ENCODE measurements at regions not wholly inside any gene's neighbourhood (a gene's known extent, or its start where the extent isn't known, plus 50 kb on each side); places are given as distances from the start of the nearest gene placed in this dataset.
"Not testable (repeated sequence)": the region's sequence is repeated elsewhere in the genome, so short reads cannot be mapped to it uniquely, and the experiment has no call there.

GRCh38 chr9:97176206-97176605 is 131.3 kb upstream of the CCDC180 start (continued):
- TF ChIP-seq, protein P1, sequence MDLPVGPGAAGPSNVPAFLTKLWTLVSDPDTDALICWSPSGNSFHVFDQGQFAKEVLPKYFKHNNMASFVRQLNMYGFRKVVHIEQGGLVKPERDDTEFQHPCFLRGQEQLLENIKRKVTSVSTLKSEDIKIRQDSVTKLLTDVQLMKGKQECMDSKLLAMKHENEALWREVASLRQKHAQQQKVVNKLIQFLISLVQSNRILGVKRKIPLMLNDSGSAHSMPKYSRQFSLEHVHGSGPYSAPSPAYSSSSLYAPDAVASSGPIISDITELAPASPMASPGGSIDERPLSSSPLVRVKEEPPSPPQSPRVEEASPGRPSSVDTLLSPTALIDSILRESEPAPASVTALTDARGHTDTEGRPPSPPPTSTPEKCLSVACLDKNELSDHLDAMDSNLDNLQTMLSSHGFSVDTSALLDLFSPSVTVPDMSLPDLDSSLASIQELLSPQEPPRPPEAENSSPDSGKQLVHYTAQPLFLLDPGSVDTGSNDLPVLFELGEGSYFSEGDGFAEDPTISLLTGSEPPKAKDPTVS (IDR thresholded peaks at IDR 0.05; ENCODE audit: low read depth, low read length): no peak

DNA sequence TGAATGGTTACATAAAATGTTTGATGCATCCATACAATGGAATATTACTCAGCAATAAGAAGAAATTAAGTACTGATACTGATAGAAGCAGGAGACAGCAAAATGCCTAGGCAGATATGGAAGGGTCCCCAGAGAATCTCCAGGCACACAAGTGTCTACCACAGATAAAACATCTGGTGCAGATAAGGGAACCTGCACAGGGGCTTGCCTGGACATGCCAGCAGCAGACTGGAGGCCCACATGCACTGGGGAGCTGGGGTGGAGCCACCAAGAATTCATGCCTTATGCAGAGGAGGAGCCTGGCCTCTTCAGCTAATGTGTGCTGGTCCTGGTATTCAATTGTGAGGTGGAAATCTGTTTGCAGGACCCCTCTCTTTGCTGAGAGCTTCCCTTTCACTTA is 129.2 kb upstream of the CTSV start:
- H3K4me3 ChIP-seq; RAD21 ChIA-PET (ENCODE audit: unreplicated experiment); FAIRE-seq; H2AFZ ChIP-seq (ENCODE audit: control insufficient read depth, low read depth, low read length); H3K9me3 ChIP-seq (replicated peaks; ENCODE audit: control insufficient read depth, insufficient read depth, low read length); DNase-seq (ENCODE audit: low read depth, low spot score); BruUV-seq (replicated peaks); H3K27me3 ChIP-seq (replicated peaks in 1 of 2; ENCODE audit: control insufficient read depth in 2 of 2, insufficient read depth in 2 of 2, low read length in 1 of 2); H4K20me1 ChIP-seq (ENCODE audit: control insufficient read depth, insufficient read depth); H3K36me3 ChIP-seq (ENCODE audit: control insufficient read depth in 2 of 2, insufficient read depth in 2 of 2, low read length in 1 of 2); in situ Hi-C loops (cut with MboI); H3K4me1 ChIP-seq (ENCODE audit: control insufficient read depth, insufficient read depth, low read length); H3K4me2 ChIP-seq (ENCODE audit: control insufficient read depth, insufficient read depth); H3K79me2 ChIP-seq (ENCODE audit: control insufficient read depth, insufficient read depth, low read length); POLR2A ChIA-PET; H3K9ac ChIP-seq (ENCODE audit: control insufficient read depth, insufficient read depth, low read length); intact Hi-C loops (cut with micrococcal nuclease; ENCODE audit: unreplicated experiment); H3K27ac ChIP-seq (ENCODE audit: control insufficient read depth, insufficient read depth): not testable (repeated sequence)
- peak; percentile 71 for ATAC-seq
- ChIA-PET CTCF (interaction anchor here (0.6 to 1.9 kb wide), 2 partner anchors 20 to 311 kb away, joined by 3 to 5 read pairs; no protein-coding TSS in a partner anchor), SMC1A (ENCODE audit: uncharacterized antibody, unreplicated experiment) (interaction anchor here (1.6 kb wide), 1 partner anchor 12 kb away, joined by 3 read pairs; no protein-coding TSS in a partner anchor)
- TF ChIP-seq MEF2B (IDR thresholded peaks at IDR 0.05; ENCODE audit: partially characterized antibody, poor library complexity, severe bottlenecking): peak; percentile 12

DNA sequence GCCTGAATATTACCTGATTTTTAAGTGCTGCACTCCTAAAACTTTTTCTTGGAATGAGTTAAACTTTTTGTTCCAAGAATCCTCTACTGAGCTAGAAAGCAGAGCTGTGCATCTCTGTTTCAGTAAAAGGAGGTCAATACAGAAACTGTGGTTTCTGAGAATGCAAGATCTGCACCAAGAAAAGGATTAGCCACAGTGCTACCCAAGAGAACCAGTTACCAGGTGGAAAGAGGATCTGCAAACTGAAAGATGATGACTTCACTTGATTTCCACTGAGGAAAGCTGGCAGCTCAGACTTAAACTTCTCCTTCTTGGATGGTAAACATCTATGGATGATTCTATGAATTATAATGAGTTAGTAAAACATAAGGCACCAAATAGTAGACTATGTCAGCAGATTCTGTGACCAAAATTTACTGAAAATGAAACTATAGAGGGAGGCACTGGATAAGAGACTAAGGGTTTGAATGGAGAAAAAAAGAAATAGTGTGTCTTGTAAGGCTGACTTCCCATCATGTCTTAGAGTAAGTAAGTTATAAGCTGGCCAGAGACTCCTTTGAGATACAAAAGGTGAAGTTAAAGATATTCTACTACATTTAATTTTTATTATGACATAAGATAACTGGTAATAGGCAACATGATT is 127.7 kb upstream of the CTSV start:
- POLR2A ChIA-PET; H3K79me2 ChIP-seq (ENCODE audit: control insufficient read depth, insufficient read depth, low read length); H3K27me3 ChIP-seq (replicated peaks in 1 of 2; ENCODE audit: control insufficient read depth in 2 of 2, insufficient read depth in 2 of 2, low read length in 1 of 2); ATAC-seq; H4K20me1 ChIP-seq (ENCODE audit: control insufficient read depth, insufficient read depth); RAD21 ChIA-PET (ENCODE audit: unreplicated experiment); H3K4me2 ChIP-seq (ENCODE audit: control insufficient read depth, insufficient read depth); intact Hi-C loops (cut with micrococcal nuclease; ENCODE audit: unreplicated experiment); BruUV-seq (replicated peaks); in situ Hi-C loops (cut with MboI); H2AFZ ChIP-seq (ENCODE audit: control insufficient read depth, low read depth, low read length); DNase-seq (ENCODE audit: low read depth, low spot score); FAIRE-seq; H3K4me3 ChIP-seq; H3K36me3 ChIP-seq (ENCODE audit: control insufficient read depth in 2 of 2, insufficient read depth in 2 of 2, low read length in 1 of 2); H3K4me1 ChIP-seq (ENCODE audit: control insufficient read depth, insufficient read depth, low read length); H3K9me3 ChIP-seq (replicated peaks; ENCODE audit: control insufficient read depth, insufficient read depth, low read length); H3K9ac ChIP-seq (ENCODE audit: control insufficient read depth, insufficient read depth, low read length); H3K27ac ChIP-seq (ENCODE audit: control insufficient read depth, insufficient read depth): not testable (repeated sequence)
- ChIA-PET SMC1A (ENCODE audit: uncharacterized antibody, unreplicated experiment) (interaction anchor here (1.6 kb wide), 1 partner anchor 10 kb away, joined by 3 read pairs; no protein-coding TSS in a partner anchor), CTCF (interaction anchor here (1.9 kb wide), 1 partner anchor 309 kb away, joined by 5 read pairs; no protein-coding TSS in a partner anchor)
- TF ChIP-seq IKZF2 (IDR thresholded peaks at IDR 0.05): 0 out of 4 replicates have a peak, but pooled peaks have one; percentile 15 to 19
- TF ChIP-seq RUNX3 (IDR thresholded peaks at IDR 0.05; ENCODE audit: low read length): peak; percentile 44
- TF ChIP-seq EED (IDR thresholded peaks at IDR 0.05; ENCODE audit: low read depth): 0 out of 2 replicates have a peak, but pooled peaks have one; percentile 24

Data from GM12878 (cell line).